ENCODE measurements at regions not wholly inside any gene's neighbourhood (a gene's known extent, or its start where the extent isn't known, plus 50 kb on each side); places are given as distances from the start of the nearest gene placed in this dataset.

- DNase-seq = no peak
Observed at GRCh38 chr20:54272901-54273488, 65.1 kb downstream of the PFDN4 start.

GRCh38 chr20:54275359-54276111 lies 67.6 kb downstream of the PFDN4 start:
- DNase-seq = no peak

- DNase-seq = no peak
Observed at GRCh38 chr20:54276577-54277169, 68.8 kb downstream of the PFDN4 start.

- no peak for DNase-seq
Observed at GRCh38 chr20:54278262-54278661, 70.4 kb downstream of the PFDN4 start.

- DNase-seq = no peak
Observed at GRCh38 chr20:54282625-54283024, 74.7 kb downstream of the PFDN4 start.

- no peak for DNase-seq
Observed at GRCh38 chr20:54283253-54283652, 75.4 kb downstream of the PFDN4 start.

- no peak for DNase-seq
Observed at GRCh38 chr20:54284928-54285704, 77.2 kb downstream of the PFDN4 start.

- DNase-seq = no peak
Observed at GRCh38 chr20:54290636-54291035, 82.7 kb downstream of the PFDN4 start.

GRCh38 chr20:54291339-54292010 lies 83.6 kb downstream of the PFDN4 start:
- no peak for DNase-seq

GRCh38 chr20:54292185-54292584 lies 84.3 kb downstream of the PFDN4 start:
- DNase-seq = no peak

- DNase-seq = peak; percentile 38
Observed at GRCh38 chr20:54293526-54293925, 85.6 kb downstream of the PFDN4 start.

GRCh38 chr20:54294094-54294493 lies 86.2 kb downstream of the PFDN4 start:
- DNase-seq = no peak

- no peak for DNase-seq
Observed at GRCh38 chr20:54295686-54296085, 87.8 kb downstream of the PFDN4 start.

- no peak for DNase-seq
Observed at GRCh38 chr20:54305421-54305820, 97.5 kb downstream of the PFDN4 start.

- DNase-seq = no peak
Observed at GRCh38 chr20:54306985-54307710, 99.3 kb downstream of the PFDN4 start.

- DNase-seq = no peak
Observed at GRCh38 chr20:54308804-54309203, 100.9 kb downstream of the PFDN4 start.

- no peak for DNase-seq
Observed at GRCh38 chr20:54318892-54319291, 111.0 kb downstream of the PFDN4 start.

GRCh38 chr20:54320148-54320607 lies 112.3 kb downstream of the PFDN4 start:
- no peak for DNase-seq

- DNase-seq = no peak
Observed at GRCh38 chr20:54321352-54322087, 113.6 kb downstream of the PFDN4 start.

- no peak for DNase-seq
Observed at GRCh38 chr20:54323227-54323734, 115.4 kb downstream of the PFDN4 start.

GRCh38 chr20:54324041-54324440 lies 116.2 kb downstream of the PFDN4 start:
- DNase-seq = peak; percentile 10
